Breast epithelium (tissue), 3 donors: ENCODE measurements at regions not wholly inside any gene's neighbourhood (a gene's known extent, or its start where the extent isn't known, plus 50 kb on each side); places are given as distances from the start of the nearest gene placed in this dataset.

Source experiments
- POLR2AphosphoS5 ChIP-seq, 3 donors: sonication (generic); formaldehyde crosslinking; IDR thresholded peaks; one replicate each; pipeline ENCODE4 v1.6.1; 2017; ENCODE audit warnings: antibody characterized with exemption in 3 of 3
- TF ChIP-seq, protein P1 (sequence below), 3 donors: fragments of 450-650 bp; IDR thresholded peaks; one replicate each; pipeline ENCODE4 v1.5.1; 2016 to 2017; ENCODE audit warnings: antibody characterized with exemption in 3 of 3, mild to moderate bottlenecking in 3 of 3, moderate library complexity in 3 of 3

DNA sequence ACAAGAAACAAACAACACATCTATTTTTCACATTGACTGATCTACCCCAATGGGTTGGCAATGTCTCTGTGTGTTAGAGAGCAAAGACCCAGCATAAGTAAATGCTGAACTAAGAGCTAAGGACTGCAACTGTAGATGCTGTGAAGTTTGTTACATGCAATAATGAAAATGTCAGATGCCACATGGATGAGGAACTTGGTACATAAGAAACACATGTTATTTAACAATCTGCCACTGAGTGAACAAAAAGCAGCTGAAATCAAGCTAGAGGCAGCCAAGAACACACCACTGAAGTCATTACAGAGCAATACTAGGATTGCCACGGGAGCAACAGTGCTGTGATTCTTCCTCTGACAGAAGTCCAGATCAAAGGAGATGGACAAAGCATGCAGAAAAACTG lies 389.4 kb downstream of the CDH2 start:
- TF ChIP-seq POLR2AphosphoS5 (IDR thresholded peaks at IDR 0.05): no peak
- TF ChIP-seq, protein P1, sequence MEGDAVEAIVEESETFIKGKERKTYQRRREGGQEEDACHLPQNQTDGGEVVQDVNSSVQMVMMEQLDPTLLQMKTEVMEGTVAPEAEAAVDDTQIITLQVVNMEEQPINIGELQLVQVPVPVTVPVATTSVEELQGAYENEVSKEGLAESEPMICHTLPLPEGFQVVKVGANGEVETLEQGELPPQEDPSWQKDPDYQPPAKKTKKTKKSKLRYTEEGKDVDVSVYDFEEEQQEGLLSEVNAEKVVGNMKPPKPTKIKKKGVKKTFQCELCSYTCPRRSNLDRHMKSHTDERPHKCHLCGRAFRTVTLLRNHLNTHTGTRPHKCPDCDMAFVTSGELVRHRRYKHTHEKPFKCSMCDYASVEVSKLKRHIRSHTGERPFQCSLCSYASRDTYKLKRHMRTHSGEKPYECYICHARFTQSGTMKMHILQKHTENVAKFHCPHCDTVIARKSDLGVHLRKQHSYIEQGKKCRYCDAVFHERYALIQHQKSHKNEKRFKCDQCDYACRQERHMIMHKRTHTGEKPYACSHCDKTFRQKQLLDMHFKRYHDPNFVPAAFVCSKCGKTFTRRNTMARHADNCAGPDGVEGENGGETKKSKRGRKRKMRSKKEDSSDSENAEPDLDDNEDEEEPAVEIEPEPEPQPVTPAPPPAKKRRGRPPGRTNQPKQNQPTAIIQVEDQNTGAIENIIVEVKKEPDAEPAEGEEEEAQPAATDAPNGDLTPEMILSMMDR (IDR thresholded peaks at IDR 0.05): no peak
